Vagina (tissue), 2 donors: ENCODE measurements at regions not wholly inside any gene's neighbourhood (a gene's known extent, or its start where the extent isn't known, plus 50 kb on each side); places are given as distances from the start of the nearest gene placed in this dataset.

ENCODE experiments used
- POLR2A ChIP-seq, 2 donors: fragments of 450-650 bp; IDR thresholded peaks; one replicate each; pipeline ENCODE4 v1.6.1; 2017; ENCODE audit warnings: antibody characterized with exemption in 2 of 2, mild to moderate bottlenecking in 2 of 2, moderate library complexity in 2 of 2
- POLR2AphosphoS5 ChIP-seq, 2 donors: sonication (generic); formaldehyde crosslinking; IDR thresholded peaks; one replicate each; pipeline ENCODE4 v1.9.0; 2017; ENCODE audit warnings: antibody characterized with exemption in 2 of 2, mild to moderate bottlenecking in 2 of 2, low read depth in 1 of 2; ENCODE audit not compliant: insufficient read depth in 1 of 2

- TF ChIP-seq POLR2A (IDR thresholded peaks at IDR 0.05) (no peak), POLR2AphosphoS5 (IDR thresholded peaks at IDR 0.05; ENCODE audit: insufficient read depth in 1 of 2, low read depth in 1 of 2) (no peak)
Observed at GRCh38 chr2:160876029-160876428, 284.2 kb upstream of the TANK start.
